PC-3 (cell line): ENCODE measurements at regions not wholly inside any gene's neighbourhood (a gene's known extent, or its start where the extent isn't known, plus 50 kb on each side); places are given as distances from the start of the nearest gene placed in this dataset.

Experiments used
- ATAC-seq: fragments of 200-7000 bp; cut with Tn5 transposase; 2 replicates; pipeline ENCODE4 v1.9.1; 2020; ENCODE audit warnings: mild to moderate bottlenecking, moderate library complexity
- BruUV-seq: library from RNA; stranded (reverse); fragments of 400-500 nt; replicated peaks from 2 replicates; lab custom pipeline; 2021; lab: Mats Ljungman, UMichigan
- CTCF ChIA-PET: fragments of 300-600 bp; sonication (Branson Sonifier 250); formaldehyde crosslinking; loops from one replicate; lab custom pipeline; 2022; ENCODE audit warnings: antibody characterized with exemption; lab: Charles Lee
- POLR2A ChIA-PET: fragments of 300-600 bp; sonication (Branson Sonifier 250); formaldehyde crosslinking; loops from one replicate; lab custom pipeline; 2022; ENCODE audit warnings: antibody characterized with exemption; ENCODE audit not compliant: unreplicated experiment; lab: Charles Lee
- DNase-seq: peaks from one replicate; pipeline ENCODE4 v3.0.0-alpha.2; 2015
- H2AFZ ChIP-seq: fragments of 300-600 bp; sonication (generic); 2 replicates; pipeline ENCODE4 v1.6.0; 2016; ENCODE audit warnings: antibody characterized with exemption, low read length
- H3F3A ChIP-seq: fragments of 300-600 bp; sonication (generic); one replicate; pipeline ENCODE4 v1.6.0; 2017; ENCODE audit warnings: antibody characterized with exemption, low read length, control low read depth, mild to moderate bottlenecking; ENCODE audit not compliant: unreplicated experiment
- H3K27ac ChIP-seq: fragments of 300-600 bp; sonication (generic); 2 replicates; pipeline ENCODE4 v1.5.1; 2016; ENCODE audit warnings: mild to moderate bottlenecking, low read length
- H3K27me3 ChIP-seq: fragments of 300-600 bp; sonication (generic); 2 replicates; pipeline ENCODE4 v1.6.1; 2016; ENCODE audit warnings: low read length, mixed read lengths
- H3K36me3 ChIP-seq: fragments of 300-600 bp; sonication (generic); 2 replicates; pipeline ENCODE4 v1.6.1; 2016; ENCODE audit warnings: low read depth, mixed run types, low read length, mixed read lengths
- H3K4me1 ChIP-seq: fragments of 300-600 bp; sonication (generic); 2 replicates; pipeline ENCODE4 v1.5.1; 2016; ENCODE audit warnings: low read length; ENCODE audit not compliant: insufficient read depth
- H3K4me2 ChIP-seq: fragments of 300-600 bp; sonication (generic); 2 replicates; pipeline ENCODE4 v1.6.0; 2016; ENCODE audit warnings: low read length
- H3K4me3 ChIP-seq: fragments of 300-600 bp; sonication (generic); 2 replicates; pipeline ENCODE4 v1.5.1; 2016; ENCODE audit warnings: mild to moderate bottlenecking, low read length, mixed read lengths
- H3K79me2 ChIP-seq: fragments of 300-600 bp; sonication (generic); 2 replicates; pipeline ENCODE4 v1.6.1; 2017; ENCODE audit warnings: low read length, mixed read lengths
- H3K9ac ChIP-seq: fragments of 300-600 bp; sonication (generic); 2 replicates; pipeline ENCODE4 v1.6.0; 2016; ENCODE audit warnings: mild to moderate bottlenecking, low read length
- H3K9me2 ChIP-seq: fragments of 300-600 bp; sonication (generic); replicated peaks from 2 replicates; pipeline ENCODE4 v1.6.1; 2016; ENCODE audit warnings: mixed run types, low read length, mixed read lengths
- H3K9me3 ChIP-seq: fragments of 300-600 bp; sonication (generic); 2 replicates; pipeline ENCODE4 v1.6.1; 2016; ENCODE audit warnings: low read length, mixed read lengths
- H4K20me1 ChIP-seq: fragments of 300-600 bp; sonication (generic); 2 replicates; pipeline ENCODE4 v1.6.1; 2016; ENCODE audit warnings: low read length, mixed read lengths
- CTCF ChIP-seq: fragments of 300-600 bp; sonication (generic); conservative IDR thresholded peaks from 2 replicates; pipeline ENCODE4 v1.5.1; 2017; ENCODE audit warnings: antibody characterized with exemption, low read depth, mild to moderate bottlenecking, low read length
- EZH2 ChIP-seq: fragments of 300-600 bp; sonication (generic); IDR thresholded peaks from one replicate; pipeline ENCODE4 v1.6.1; 2017; ENCODE audit warnings: antibody characterized with exemption, mild to moderate bottlenecking, low read length; ENCODE audit not compliant: unreplicated experiment
- EZH2phosphoT487 ChIP-seq: fragments of 300-600 bp; sonication (generic); IDR thresholded peaks from 2 replicates; pipeline ENCODE4 v1.6.1; 2018; ENCODE audit warnings: mild to moderate bottlenecking, antibody characterized with exemption, low read length, borderline replicate concordance
- intact Hi-C: fragments of 100-400 bp; cut with micrococcal nuclease; formaldehyde crosslinking; loops from 2 replicates; pipeline ENCODE4 v1.9.0; 2023

DNA sequence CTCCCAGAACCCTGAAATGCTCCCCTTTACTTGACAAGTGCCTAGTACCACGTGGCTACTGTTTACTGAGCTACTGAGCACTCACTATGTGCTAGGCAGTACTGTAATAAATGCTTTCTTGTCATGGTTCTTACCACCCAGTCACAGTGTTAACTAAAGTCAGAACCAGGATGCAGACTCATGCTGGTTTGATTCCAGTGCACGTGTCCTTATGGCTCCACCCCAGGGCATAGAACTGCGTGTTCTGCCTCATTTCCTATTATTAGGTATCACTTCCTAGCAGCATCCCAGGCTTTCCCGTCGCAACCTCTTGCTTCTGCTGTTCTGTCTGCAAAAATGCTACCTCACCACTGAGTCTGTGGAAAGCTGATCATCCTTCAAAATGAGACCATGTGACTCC is 71.7 kb upstream of the DOCK1 start:
- Histone ChIP-seq H3K9me2 (no peaks in the 10 kb centered on the region), H3K9ac (no peak overlapping the region), H3K27me3 (peaks cover 7% of the 10 kb centered on the region; the same call in 1 of the 2 replicates), H3K9me3 (no peaks in the 10 kb centered on the region), H3K4me1 (no peaks in the 10 kb centered on the region), H3K36me3 (no peaks in the 10 kb centered on the region), H3K79me2 (no peaks in the 10 kb centered on the region), H2AFZ (no peak overlapping the region), H3K27ac (no peak overlapping the region), H3K4me2 (no peak overlapping the region), H4K20me1 (no peaks in the 10 kb centered on the region), H3K4me3 (no peak overlapping the region), H3F3A (no peaks in the 10 kb centered on the region)
- ATAC-seq (no peak), DNase-seq (no peak)
- intact Hi-C loops, result no loop called here
- ChIA-PET CTCF (no interaction called here), POLR2A (no interaction called here)
- BruUV-seq, result no TSS peak
- TF ChIP-seq CTCF (no peak), EZH2phosphoT487 (no peak), EZH2 (no peak)

- no peak for ATAC-seq
- Histone ChIP-seq H3K9me3 (no peaks in the 10 kb centered on the region), H3K79me2 (no peaks in the 10 kb centered on the region), H3K9ac (no peak overlapping the region), H4K20me1 (no peaks in the 10 kb centered on the region), H3K27me3 (peaks cover 3% of the 10 kb centered on the region; the same call in 1 of the 2 replicates), H3K9me2 (no peaks in the 10 kb centered on the region), H3F3A (no peaks in the 10 kb centered on the region), H3K4me1 (no peaks in the 10 kb centered on the region), H3K27ac (no peak overlapping the region), H3K36me3 (no peaks in the 10 kb centered on the region), H3K4me2 (no peak overlapping the region), H2AFZ (no peak overlapping the region), H3K4me3 (no peak overlapping the region)
- intact Hi-C loops, result no loop called here
- DNase-seq, result no peak
- ChIA-PET POLR2A (no interaction called here), CTCF (no interaction called here)
- BruUV-seq, result no TSS peak
- TF ChIP-seq CTCF (no peak), EZH2phosphoT487 (no peak), EZH2 (no peak)
Measured at GRCh38 chr10:126836009-126836408, 69.2 kb upstream of the DOCK1 start.

GRCh38 chr10:126838316-126838715 is 66.9 kb upstream of the DOCK1 start:
- no peak for DNase-seq
- ChIA-PET POLR2A (no interaction called here), CTCF (no interaction called here)
- H3K4me2 ChIP-seq, result no peak overlapping the region
- TF ChIP-seq EZH2 (no peak), EZH2phosphoT487 (no peak), CTCF (no peak)
- H3K36me3 ChIP-seq, result no peaks in the 10 kb centered on the region
- H3K9me3 ChIP-seq, result no peaks in the 10 kb centered on the region
- no peaks in the 10 kb centered on the region for H4K20me1 ChIP-seq
- H3K27ac ChIP-seq, result no peak overlapping the region
- H2AFZ ChIP-seq, result no peak overlapping the region
- BruUV-seq, result no TSS peak
- H3F3A ChIP-seq, result no peaks in the 10 kb centered on the region
- no peak for ATAC-seq
- H3K27me3 ChIP-seq, result no peaks in the 10 kb centered on the region
- H3K79me2 ChIP-seq, result no peaks in the 10 kb centered on the region
- no peaks in the 10 kb centered on the region for H3K4me1 ChIP-seq
- H3K9me2 ChIP-seq, result no peaks in the 10 kb centered on the region
- H3K9ac ChIP-seq, result no peak overlapping the region
- no peak overlapping the region for H3K4me3 ChIP-seq
- intact Hi-C loops, result no loop called here
